Mucosa of rectum (tissue), 2 donors: ENCODE measurements at regions not wholly inside any gene's neighbourhood (a gene's known extent, or its start where the extent isn't known, plus 50 kb on each side); places are given as distances from the start of the nearest gene placed in this dataset.
"Not testable (repeated sequence)": the region's sequence is repeated elsewhere in the genome, so short reads cannot be mapped to it uniquely, and the experiment has no call there.

Experiments used
- H3K27ac ChIP-seq, 2 donors: one replicate each; pipeline ENCODE4 v1.7.0; 2013; ENCODE audit warnings: inconsistent platforms in 2 of 2, low read depth in 2 of 2, low read length in 2 of 2
- H3K27me3 ChIP-seq, 2 donors: one replicate each; pipeline ENCODE4 v1.7.0; 2013; ENCODE audit warnings: low read length in 2 of 2; ENCODE audit not compliant: control insufficient read depth in 2 of 2, insufficient read depth in 2 of 2
- H3K36me3 ChIP-seq, 2 donors: one replicate each; pipeline ENCODE4 v1.7.0; 2013; ENCODE audit warnings: low read length in 2 of 2; ENCODE audit not compliant: control insufficient read depth in 2 of 2, insufficient read depth in 2 of 2
- H3K4me1 ChIP-seq, 2 donors: one replicate each; pipeline ENCODE4 v1.7.0; 2013; ENCODE audit warnings: low read length in 2 of 2, mild to moderate bottlenecking in 1 of 2; ENCODE audit not compliant: control insufficient read depth in 2 of 2, insufficient read depth in 2 of 2
- H3K4me3 ChIP-seq, 2 donors: one replicate each; pipeline ENCODE4 v1.7.0; 2013; ENCODE audit warnings: low read length in 2 of 2
- H3K9ac ChIP-seq, 2 donors: one replicate each; pipeline ENCODE4 v1.7.0; 2013; ENCODE audit warnings: low read length in 2 of 2, low read depth in 1 of 2, mild to moderate bottlenecking in 1 of 2
- H3K9me3 ChIP-seq, 2 donors: one replicate each; pipeline ENCODE4 v1.7.0; 2013; ENCODE audit warnings: low read length in 2 of 2; ENCODE audit not compliant: control insufficient read depth in 2 of 2
- donor health status: healthy.
- donor health status: Normal muscosa, but diverticular disease.

DNA sequence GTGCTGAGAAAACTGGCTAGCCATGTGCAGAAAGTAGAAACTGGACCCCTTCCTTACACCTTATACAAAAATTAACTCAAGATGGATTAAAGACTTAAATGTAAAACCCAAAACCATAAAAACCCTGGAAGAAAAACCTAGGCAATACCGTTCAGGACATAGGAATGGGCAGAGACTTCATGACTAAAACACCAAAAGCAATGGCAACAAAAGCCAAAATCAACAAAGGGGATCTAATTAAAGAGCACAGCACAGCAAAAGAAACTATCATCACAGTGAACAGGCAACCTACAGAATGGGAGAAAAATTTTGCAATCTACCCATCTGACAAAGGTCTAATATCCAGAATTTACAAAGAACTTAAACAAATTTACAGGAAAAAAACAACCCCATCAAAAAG lies 575.2 kb upstream of the ADAMTS5 start:
- not testable (repeated sequence) for H3K9me3 ChIP-seq, H3K4me3 ChIP-seq, H3K27ac ChIP-seq, H3K4me1 ChIP-seq, H3K36me3 ChIP-seq, H3K9ac ChIP-seq, H3K27me3 ChIP-seq

DNA sequence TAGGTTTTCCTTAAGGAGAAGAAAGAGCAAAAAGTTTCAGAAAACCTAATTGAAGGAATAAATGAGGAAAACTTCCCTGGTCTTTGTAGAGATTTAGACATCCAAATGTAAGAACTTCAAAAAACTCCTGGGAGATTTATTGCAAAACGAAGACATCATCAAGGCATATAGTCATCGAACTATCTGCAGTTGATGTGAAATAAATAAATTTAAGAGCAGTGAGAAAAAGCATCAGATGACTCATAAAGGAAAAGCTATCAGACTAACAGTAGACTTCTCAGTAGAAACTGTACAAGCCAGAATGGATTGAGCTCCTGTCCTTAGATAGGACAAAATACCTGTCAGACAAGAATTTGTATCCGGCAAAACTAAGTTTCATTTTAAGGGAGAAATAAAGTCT lies 569.4 kb upstream of the ADAMTS5 start:
- Histone ChIP-seq H3K27me3 (no peaks in the 10 kb centered on the region), H3K4me3 (no peak overlapping the region), H3K36me3 (no peaks in the 10 kb centered on the region), H3K27ac (no peak overlapping the region), H3K9ac (no peak overlapping the region), H3K9me3 (no peaks in the 10 kb centered on the region), H3K4me1 (no peaks in the 10 kb centered on the region)

DNA sequence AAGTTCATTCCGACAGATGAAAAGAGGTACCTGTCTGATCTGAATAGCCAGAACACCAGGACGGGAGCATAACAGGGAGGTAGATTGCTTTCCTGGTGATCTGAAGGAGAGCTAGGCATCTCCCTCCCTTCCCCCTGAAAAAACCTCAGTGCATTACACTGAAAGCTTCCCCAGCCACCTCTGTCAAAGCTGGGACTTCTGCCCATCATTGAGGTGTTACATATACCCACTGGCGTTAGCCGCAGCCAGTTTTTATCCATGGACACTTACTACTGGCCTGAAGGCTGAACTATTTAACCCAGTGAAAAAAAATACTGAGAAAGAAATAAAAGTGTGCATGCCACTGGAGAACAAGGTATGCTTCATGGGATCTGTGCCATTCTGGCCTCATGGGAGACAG lies 568.3 kb upstream of the ADAMTS5 start:
- Histone ChIP-seq H3K9me3 (no peaks in the 10 kb centered on the region), H3K27me3 (no peaks in the 10 kb centered on the region), H3K9ac (no peak overlapping the region), H3K27ac (no peak overlapping the region), H3K4me1 (no peaks in the 10 kb centered on the region), H3K36me3 (no peaks in the 10 kb centered on the region), H3K4me3 (no peak overlapping the region)

- no peak overlapping the region for H3K27ac ChIP-seq
- H3K36me3 ChIP-seq = no peaks in the 10 kb centered on the region
- H3K27me3 ChIP-seq = no peaks in the 10 kb centered on the region
- H3K9me3 ChIP-seq = no peaks in the 10 kb centered on the region
- no peak overlapping the region for H3K9ac ChIP-seq
- H3K4me1 ChIP-seq = no peaks in the 10 kb centered on the region
- no peak overlapping the region for H3K4me3 ChIP-seq
These were observed 567.3 kb upstream of the ADAMTS5 start for GRCh38 chr21:27534206-27534605.

GRCh38 chr21:27532076-27532475 lies 565.2 kb upstream of the ADAMTS5 start:
- Histone ChIP-seq H3K9ac (no peak overlapping the region), H3K4me1 (no peaks in the 10 kb centered on the region), H3K27ac (no peak overlapping the region), H3K9me3 (no peaks in the 10 kb centered on the region), H3K36me3 (no peaks in the 10 kb centered on the region), H3K4me3 (no peak overlapping the region), H3K27me3 (no peaks in the 10 kb centered on the region)

GRCh38 chr21:27528697-27529096 lies 561.8 kb upstream of the ADAMTS5 start:
- Histone ChIP-seq H3K36me3 (no peaks in the 10 kb centered on the region), H3K4me3 (no peak overlapping the region)

DNA sequence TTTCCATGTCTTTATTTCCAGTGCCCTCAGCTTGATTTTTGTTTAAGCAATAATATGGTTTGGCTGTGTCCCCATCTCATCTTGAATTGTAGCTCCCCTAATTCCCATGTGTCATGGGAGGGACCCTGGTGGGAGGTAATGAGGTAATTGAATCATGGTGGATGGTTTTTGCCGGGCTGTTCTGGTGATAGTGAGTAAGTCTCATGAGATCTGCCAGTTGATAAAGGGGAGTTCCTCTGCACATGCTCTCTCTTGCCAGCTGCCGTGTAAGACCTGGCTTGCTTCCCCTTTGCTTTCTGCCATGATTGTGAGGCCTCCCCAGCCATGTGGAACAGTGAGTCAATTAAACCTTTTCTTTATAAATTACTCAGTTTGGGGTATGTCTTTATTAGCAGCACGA lies 559.6 kb upstream of the ADAMTS5 start:
- Histone ChIP-seq H3K4me3 (no peak overlapping the region), H3K9ac (no peak overlapping the region), H3K4me1 (no peaks in the 10 kb centered on the region), H3K27ac (no peak overlapping the region), H3K36me3 (no peaks in the 10 kb centered on the region), H3K9me3 (no peaks in the 10 kb centered on the region), H3K27me3 (no peaks in the 10 kb centered on the region)

More at GRCh38 chr21:27528697-27529096, 561.8 kb upstream of the ADAMTS5 start:
- Histone ChIP-seq H3K9ac (no peak overlapping the region), H3K4me1 (no peaks in the 10 kb centered on the region), H3K27ac (no peak overlapping the region), H3K27me3 (no peaks in the 10 kb centered on the region), H3K9me3 (no peaks in the 10 kb centered on the region)

DNA sequence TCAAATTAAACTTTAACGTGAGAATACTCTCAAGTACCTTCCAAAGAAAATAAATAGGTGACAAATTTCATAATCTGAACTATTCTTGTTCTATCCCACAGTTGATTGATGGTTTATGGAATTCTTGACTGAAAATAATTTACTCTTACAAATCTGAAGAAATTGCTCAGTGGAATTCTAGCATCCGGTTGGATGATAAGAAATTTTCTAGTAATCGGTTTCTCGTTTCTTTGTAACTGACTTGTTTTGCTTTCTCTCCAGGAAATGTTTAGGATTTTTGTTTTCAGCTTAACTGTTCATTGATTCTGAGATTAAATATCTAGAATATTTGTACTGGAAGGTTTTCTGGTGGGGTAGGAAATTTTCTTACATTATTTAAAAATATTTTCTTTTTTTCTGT lies 558.9 kb upstream of the ADAMTS5 start:
- H3K4me3 ChIP-seq = no peak overlapping the region
- H3K9ac ChIP-seq = no peak overlapping the region
- H3K27me3 ChIP-seq = no peaks in the 10 kb centered on the region
- H3K4me1 ChIP-seq = no peaks in the 10 kb centered on the region
- no peak overlapping the region for H3K27ac ChIP-seq
- H3K9me3 ChIP-seq = no peaks in the 10 kb centered on the region
- no peaks in the 10 kb centered on the region for H3K36me3 ChIP-seq

DNA sequence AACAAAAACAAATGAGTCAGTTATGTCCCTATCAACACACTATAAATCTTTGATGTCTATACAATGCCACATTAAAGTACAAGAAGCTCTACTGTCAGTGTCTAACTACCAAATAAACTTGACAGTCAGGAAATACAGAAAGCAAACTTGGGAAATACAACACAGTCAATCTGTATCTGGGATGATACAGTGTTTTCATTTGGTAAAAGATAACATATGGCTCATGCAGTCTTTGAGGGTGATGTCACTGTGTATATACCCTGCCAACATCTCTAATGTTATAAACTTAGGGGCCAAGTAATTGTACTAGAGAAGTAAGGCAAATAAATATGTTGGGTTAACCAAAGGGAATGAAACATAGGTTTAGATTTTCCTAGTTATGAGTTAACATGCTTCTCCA lies 552.5 kb upstream of the ADAMTS5 start:
- Histone ChIP-seq H3K4me1 (no peaks in the 10 kb centered on the region), H3K4me3 (no peak overlapping the region), H3K9ac (no peak overlapping the region), H3K27me3 (no peaks in the 10 kb centered on the region), H3K36me3 (no peaks in the 10 kb centered on the region), H3K27ac (no peak overlapping the region), H3K9me3 (peaks cover 0 to 2% of the 10 kb centered on the region in 2 donors)

DNA sequence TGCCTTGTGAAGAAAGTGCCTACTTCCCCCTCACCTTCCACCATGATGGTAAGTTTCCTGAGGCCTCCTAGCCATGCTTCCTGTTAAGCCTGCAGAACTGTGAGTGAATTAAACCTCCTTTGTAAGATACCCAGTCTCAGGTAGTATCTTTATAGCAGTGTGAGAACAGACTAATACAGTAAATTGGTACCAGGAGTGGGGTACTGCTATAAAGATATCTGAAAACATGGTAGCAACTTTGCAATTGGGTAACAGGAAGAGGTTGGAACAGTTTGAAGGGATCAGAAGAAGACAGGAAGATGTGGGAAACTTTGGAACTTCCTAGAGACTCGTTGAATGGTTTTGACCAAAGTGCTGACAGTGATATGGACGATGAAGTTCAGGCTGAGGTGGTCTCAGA lies 550.3 kb upstream of the ADAMTS5 start:
- not testable (repeated sequence) for H3K4me1 ChIP-seq, H3K27ac ChIP-seq, H3K27me3 ChIP-seq, H3K36me3 ChIP-seq, H3K9ac ChIP-seq, H3K9me3 ChIP-seq, H3K4me3 ChIP-seq

DNA sequence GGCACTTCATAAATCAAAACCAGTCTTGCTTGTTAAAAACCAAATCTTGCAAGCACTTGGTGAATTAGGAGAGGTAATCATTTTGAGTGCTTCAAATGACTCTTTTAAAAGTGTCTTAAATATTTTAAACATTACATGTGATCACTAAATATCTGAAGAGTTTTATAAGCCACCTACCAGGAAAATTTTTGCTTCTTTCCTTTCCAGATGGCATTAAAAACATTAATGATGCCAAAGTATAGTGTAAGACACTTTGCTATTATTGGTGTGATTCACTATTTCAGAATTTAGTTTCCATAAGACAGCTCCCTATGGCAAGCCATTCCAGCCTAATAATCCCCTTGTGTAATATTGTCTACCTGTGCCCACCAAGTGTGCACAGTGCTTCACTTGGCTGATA lies 548.8 kb upstream of the ADAMTS5 start:
- Histone ChIP-seq H3K9ac (no peak overlapping the region), H3K4me3 (no peak overlapping the region), H3K27ac (no peak overlapping the region), H3K36me3 (no peaks in the 10 kb centered on the region), H3K9me3 (peaks cover 0 to 2% of the 10 kb centered on the region in 2 donors), H3K4me1 (no peaks in the 10 kb centered on the region), H3K27me3 (no peaks in the 10 kb centered on the region)
